NCI-H446 (cell line): ENCODE measurements at regions not wholly inside any gene's neighbourhood (a gene's known extent, or its start where the extent isn't known, plus 50 kb on each side); places are given as distances from the start of the nearest gene placed in this dataset.
"Not testable (repeated sequence)": the region's sequence is repeated elsewhere in the genome, so short reads cannot be mapped to it uniquely, and the experiment has no call there.

Experiments used
- DNase-seq, 2 experiments: peaks; one replicate each; lab custom pipeline; 2025; lab: John Stamatoyannopoulos, UW

- DNase-seq, result no peak
Observed at GRCh38 chr4:124055336-124055735, 657.2 kb downstream of the ANKRD50 start.

- DNase-seq, result no peak
Observed at GRCh38 chr4:124055896-124056295, 656.6 kb downstream of the ANKRD50 start.

- no peak for DNase-seq
Observed at GRCh38 chr4:124060261-124060918, 652.1 kb downstream of the ANKRD50 start.

GRCh38 chr4:124061413-124061812 is 651.1 kb downstream of the ANKRD50 start:
- no peak for DNase-seq

- DNase-seq, result no peak
Observed at GRCh38 chr4:124065422-124065821, 647.1 kb downstream of the ANKRD50 start.

GRCh38 chr4:124065936-124066335 is 646.6 kb downstream of the ANKRD50 start:
- no peak for DNase-seq

- no peak for DNase-seq
Observed at GRCh38 chr4:124066595-124066994, 645.9 kb downstream of the ANKRD50 start.

- no peak for DNase-seq
Observed at GRCh38 chr4:124067046-124067445, 645.5 kb downstream of the ANKRD50 start.

- no peak for DNase-seq
Observed at GRCh38 chr4:124070688-124071484, 641.6 kb downstream of the ANKRD50 start.

- DNase-seq, result not testable (repeated sequence)
Observed at GRCh38 chr4:124075276-124075675, 637.3 kb downstream of the ANKRD50 start.

- no peak for DNase-seq
Observed at GRCh38 chr4:124079174-124079780, 633.3 kb downstream of the ANKRD50 start.

GRCh38 chr4:124083711-124084110 is 628.8 kb downstream of the ANKRD50 start:
- no peak for DNase-seq

- DNase-seq, result no peak
Observed at GRCh38 chr4:124085561-124086180, 626.9 kb downstream of the ANKRD50 start.

- DNase-seq, result no peak
Observed at GRCh38 chr4:124090021-124090420, 622.5 kb downstream of the ANKRD50 start.

- no peak for DNase-seq
Observed at GRCh38 chr4:124092101-124092500, 620.4 kb downstream of the ANKRD50 start.

- DNase-seq, result no peak
Observed at GRCh38 chr4:124092541-124092984, 620.0 kb downstream of the ANKRD50 start.

- DNase-seq, result no peak
Observed at GRCh38 chr4:124095621-124096020, 616.9 kb downstream of the ANKRD50 start.

GRCh38 chr4:124096290-124096689 is 616.2 kb downstream of the ANKRD50 start:
- no peak for DNase-seq

- no peak for DNase-seq
Observed at GRCh38 chr4:124097447-124097846, 615.1 kb downstream of the ANKRD50 start.

- no peak for DNase-seq
Observed at GRCh38 chr4:124104101-124104500, 608.4 kb downstream of the ANKRD50 start.

GRCh38 chr4:124104628-124105027 is 607.9 kb downstream of the ANKRD50 start:
- no peak for DNase-seq

- DNase-seq, result no peak
Observed at GRCh38 chr4:124105212-124105611, 607.3 kb downstream of the ANKRD50 start.

- no peak for DNase-seq
Observed at GRCh38 chr4:124111411-124111810, 601.1 kb downstream of the ANKRD50 start.
